HCT116 (cell line): ENCODE measurements at regions not wholly inside any gene's neighbourhood (a gene's known extent, or its start where the extent isn't known, plus 50 kb on each side); places are given as distances from the start of the nearest gene placed in this dataset.

ENCODE experiments used
- ATAC-seq: fragments of 200-7000 bp; cut with Tn5 transposase; 2 replicates; pipeline ENCODE4 v1.9.1; 2020; ENCODE audit warnings: mild to moderate bottlenecking, moderate library complexity
- BruUV-seq: library from RNA; stranded (reverse); fragments of 400-500 nt; replicated peaks from 2 replicates; lab custom pipeline; 2021; lab: Mats Ljungman, UMichigan
- CTCF ChIA-PET: fragments of 300-600 bp; sonication (Branson Sonifier 250); formaldehyde crosslinking; loops from one replicate; lab custom pipeline; 2021; ENCODE audit warnings: antibody characterized with exemption; lab: Charles Lee
- POLR2A ChIA-PET: fragments of 300-600, 350-600 bp; sonication (Branson Sonifier 250); formaldehyde crosslinking; loops from one replicate; lab custom pipeline; 2021; ENCODE audit warnings: antibody characterized with exemption; lab: Charles Lee
- RAD21 ChIA-PET, 2 experiments: fragments of 300-600 bp; sonication (Branson Sonifier 250); formaldehyde crosslinking; loops; one replicate each; lab custom pipeline; 2023; ENCODE audit warnings: low total read pairs in 2 of 2; ENCODE audit not compliant: uncharacterized antibody in 2 of 2, unreplicated experiment in 2 of 2, low non-redundant PET in 1 of 2; lab: Charles Lee
- DNase-seq: peaks from one replicate; pipeline ENCODE4 v3.0.0-alpha.2; 2010; ENCODE audit warnings: low read depth, low spot score
- H2AFZ ChIP-seq: fragments of 200-600 bp; shearing (Covaris generic), sonication (generic); 2 replicates; pipeline ENCODE4 v1.6.1; 2017; ENCODE audit warnings: low read depth, mixed run types, mixed read lengths, antibody characterized with exemption, low read length; ENCODE audit not compliant: poor library complexity, severe bottlenecking
- H3K27ac ChIP-seq: 2 replicates; pipeline ENCODE4 v1.5.1; 2012; ENCODE audit warnings: low read depth, low read length
- H3K27me3 ChIP-seq: fragments of 200-600 bp; sonication (generic); 2 replicates; pipeline ENCODE4 v1.6.1; 2016; ENCODE audit warnings: mixed run types, low read length, mixed read lengths; ENCODE audit not compliant: insufficient read depth
- H3K36me3 ChIP-seq, 2 experiments: fragments of 200-500 bp in 1 of 2; fragments of 200-600 bp in 1 of 2; sonication (Bioruptor generic) in 1 of 2; sonication (generic) in 1 of 2; 2 replicates each; pipeline versions ENCODE4 v1.5.1 to v1.6.1; 2014 to 2016; ENCODE audit warnings: low read length in 2 of 2, inconsistent platforms in 1 of 2, mixed read lengths in 1 of 2, mixed run types in 1 of 2; ENCODE audit not compliant: insufficient read depth in 2 of 2, control insufficient read depth in 1 of 2
- H3K4me1 ChIP-seq, 2 experiments: fragments of 200-600 bp in 1 of 2; sonication (generic) in 1 of 2; 2 replicates each; pipeline versions ENCODE4 v1.5.1 to v1.6.1; 2012 to 2017; ENCODE audit warnings: low read length in 2 of 2, inconsistent platforms in 1 of 2, mild to moderate bottlenecking in 1 of 2, mixed read lengths in 1 of 2, mixed run types in 1 of 2, moderate library complexity in 1 of 2; ENCODE audit not compliant: insufficient read depth in 2 of 2, control insufficient read depth in 1 of 2
- H3K4me2 ChIP-seq: fragments of 200-600 bp; sonication (generic); 2 replicates; pipeline ENCODE4 v1.6.1; 2017; ENCODE audit warnings: mixed run types, low read length, mixed read lengths
- H3K4me3 ChIP-seq, 2 experiments: fragments of 200-600 bp in 1 of 2; sonication (generic) in 1 of 2; replicated peaks in 1 of 2; 2 replicates each; pipeline ENCODE4 v1.5.1; 2011 to 2016; ENCODE audit warnings: low read length in 2 of 2, control low read depth in 1 of 2, low read depth in 1 of 2, mild to moderate bottlenecking in 1 of 2, mixed read lengths in 1 of 2, mixed run types in 1 of 2
- H3K79me2 ChIP-seq: fragments of 200-600 bp; sonication (generic); 2 replicates; pipeline ENCODE4 v1.6.1; 2017; ENCODE audit warnings: mild to moderate bottlenecking, mixed run types, low read length, moderate library complexity, mixed read lengths; ENCODE audit not compliant: insufficient read depth
- H3K9ac ChIP-seq: fragments of 200-600 bp; sonication (generic); 2 replicates; pipeline ENCODE4 v1.6.1; 2016; ENCODE audit warnings: low read length, mixed read lengths
- H3K9me2 ChIP-seq: fragments of 200-600 bp; sonication (generic), shearing (Covaris generic); 2 replicates; pipeline ENCODE4 v1.6.1; 2017; ENCODE audit warnings: mixed run types, mild to moderate bottlenecking, moderate library complexity; ENCODE audit not compliant: insufficient read depth
- H3K9me3 ChIP-seq, 2 experiments: fragments of 200-500 bp in 1 of 2; fragments of 200-600 bp in 1 of 2; sonication (Bioruptor generic) in 1 of 2; sonication (generic) in 1 of 2; 2 replicates each; pipeline ENCODE4 v1.6.1; 2014 to 2017; ENCODE audit warnings: low read length in 2 of 2, mixed read lengths in 2 of 2, inconsistent platforms in 1 of 2, low read depth in 1 of 2, mild to moderate bottlenecking in 1 of 2, mixed run types in 1 of 2, moderate library complexity in 1 of 2; ENCODE audit not compliant: control insufficient read depth in 1 of 2, insufficient read depth in 1 of 2
- H4K20me1 ChIP-seq: fragments of 200-600 bp; sonication (generic), shearing (Covaris generic); 2 replicates; pipeline ENCODE4 v1.6.1; 2017; ENCODE audit warnings: mixed run types, mild to moderate bottlenecking, moderate library complexity; ENCODE audit not compliant: insufficient read depth
- CBX3 ChIP-seq: IDR thresholded peaks from 2 replicates; pipeline ENCODE4 v1.6.1; 2012; ENCODE audit warnings: low read depth
- POLR2A ChIP-seq: IDR thresholded peaks from 2 replicates; pipeline ENCODE4 v1.7.0; 2011; ENCODE audit warnings: borderline replicate concordance; ENCODE audit not compliant: insufficient read depth, insufficient read length; ENCODE audit errors: extremely low read depth
- POLR2AphosphoS5 ChIP-seq: IDR thresholded peaks from 2 replicates; pipeline ENCODE4 v1.6.1; 2011; ENCODE audit warnings: mild to moderate bottlenecking, low read depth, low read length, moderate library complexity
- RAD21 ChIP-seq: IDR thresholded peaks from 2 replicates; pipeline ENCODE4 v1.6.1; 2012; ENCODE audit warnings: low read depth, mild to moderate bottlenecking
- ZNF274 ChIP-seq: fragments of 200-500 bp; sonication (Bioruptor generic); IDR thresholded peaks from 2 replicates; pipeline ENCODE4 v1.6.1; 2014; ENCODE audit warnings: mild to moderate bottlenecking, low read depth, low read length, inconsistent platforms
- intact Hi-C: fragments of 100-400 bp; cut with micrococcal nuclease; formaldehyde crosslinking; loops from 2 replicates; pipeline ENCODE4 v1.10.0; 2022
- TF ChIP-seq, protein P1 (sequence below): IDR thresholded peaks from 2 replicates; pipeline ENCODE4 v1.6.1; 2011; ENCODE audit warnings: mild to moderate bottlenecking, low read length, moderate library complexity; ENCODE audit not compliant: insufficient replicate concordance; ENCODE audit errors: extremely low read depth
- TF ChIP-seq, protein P2 (sequence below): IDR thresholded peaks from 2 replicates; pipeline ENCODE4 v1.6.1; 2012; ENCODE audit warnings: low read depth

DNA sequence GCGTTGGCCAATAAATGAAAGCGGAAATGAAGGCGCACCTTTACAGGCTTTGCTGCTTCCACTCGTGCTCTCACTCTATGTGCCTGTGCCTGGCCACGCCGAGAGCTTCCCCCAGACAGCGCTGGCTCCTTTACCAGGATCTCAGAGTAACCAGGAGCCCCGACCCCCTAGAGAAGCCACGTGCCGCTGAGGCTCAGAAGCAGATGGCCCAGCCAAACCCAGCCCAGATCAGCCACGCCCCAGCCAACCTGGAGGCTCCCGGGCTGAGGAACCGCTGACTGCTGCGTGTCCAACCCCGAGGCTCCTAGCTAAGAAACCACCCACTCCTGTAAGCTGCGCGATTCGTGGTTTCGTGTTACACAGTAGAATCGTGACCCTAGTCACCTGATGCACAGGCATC, 199.3 kb downstream of the NCK2 start:
- Histone ChIP-seq H4K20me1 (no peaks in the 10 kb centered on the region), H2AFZ (no peak overlapping the region), H3K4me3 (no peak overlapping the region), H3K4me1 (no peaks in the 10 kb centered on the region), H3K9me2 (no peaks in the 10 kb centered on the region), H3K4me2 (no peak overlapping the region), H3K79me2 (no peaks in the 10 kb centered on the region), H3K9me3 (no peaks in the 10 kb centered on the region; a peak in 1 of 4 replicates), H3K27ac (no peak overlapping the region), H3K9ac (no peak overlapping the region), H3K27me3 (no peaks in the 10 kb centered on the region), H3K36me3 (no peaks in the 10 kb centered on the region)
- ATAC-seq: no peak
- POLR2A ChIA-PET: no interaction called here
- no peak for DNase-seq
- RAD21 ChIA-PET: no interaction called here
- BruUV-seq: no TSS peak
- TF ChIP-seq CBX3 (no peak), ZNF274 (no peak), RAD21 (no peak), POLR2A (no peak), POLR2AphosphoS5 (no peak)
- TF ChIP-seq, protein P1, sequence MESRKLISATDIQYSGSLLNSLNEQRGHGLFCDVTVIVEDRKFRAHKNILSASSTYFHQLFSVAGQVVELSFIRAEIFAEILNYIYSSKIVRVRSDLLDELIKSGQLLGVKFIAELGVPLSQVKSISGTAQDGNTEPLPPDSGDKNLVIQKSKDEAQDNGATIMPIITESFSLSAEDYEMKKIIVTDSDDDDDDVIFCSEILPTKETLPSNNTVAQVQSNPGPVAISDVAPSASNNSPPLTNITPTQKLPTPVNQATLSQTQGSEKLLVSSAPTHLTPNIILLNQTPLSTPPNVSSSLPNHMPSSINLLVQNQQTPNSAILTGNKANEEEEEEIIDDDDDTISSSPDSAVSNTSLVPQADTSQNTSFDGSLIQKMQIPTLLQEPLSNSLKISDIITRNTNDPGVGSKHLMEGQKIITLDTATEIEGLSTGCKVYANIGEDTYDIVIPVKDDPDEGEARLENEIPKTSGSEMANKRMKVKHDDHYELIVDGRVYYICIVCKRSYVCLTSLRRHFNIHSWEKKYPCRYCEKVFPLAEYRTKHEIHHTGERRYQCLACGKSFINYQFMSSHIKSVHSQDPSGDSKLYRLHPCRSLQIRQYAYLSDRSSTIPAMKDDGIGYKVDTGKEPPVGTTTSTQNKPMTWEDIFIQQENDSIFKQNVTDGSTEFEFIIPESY: no peak
- TF ChIP-seq, protein P2, sequence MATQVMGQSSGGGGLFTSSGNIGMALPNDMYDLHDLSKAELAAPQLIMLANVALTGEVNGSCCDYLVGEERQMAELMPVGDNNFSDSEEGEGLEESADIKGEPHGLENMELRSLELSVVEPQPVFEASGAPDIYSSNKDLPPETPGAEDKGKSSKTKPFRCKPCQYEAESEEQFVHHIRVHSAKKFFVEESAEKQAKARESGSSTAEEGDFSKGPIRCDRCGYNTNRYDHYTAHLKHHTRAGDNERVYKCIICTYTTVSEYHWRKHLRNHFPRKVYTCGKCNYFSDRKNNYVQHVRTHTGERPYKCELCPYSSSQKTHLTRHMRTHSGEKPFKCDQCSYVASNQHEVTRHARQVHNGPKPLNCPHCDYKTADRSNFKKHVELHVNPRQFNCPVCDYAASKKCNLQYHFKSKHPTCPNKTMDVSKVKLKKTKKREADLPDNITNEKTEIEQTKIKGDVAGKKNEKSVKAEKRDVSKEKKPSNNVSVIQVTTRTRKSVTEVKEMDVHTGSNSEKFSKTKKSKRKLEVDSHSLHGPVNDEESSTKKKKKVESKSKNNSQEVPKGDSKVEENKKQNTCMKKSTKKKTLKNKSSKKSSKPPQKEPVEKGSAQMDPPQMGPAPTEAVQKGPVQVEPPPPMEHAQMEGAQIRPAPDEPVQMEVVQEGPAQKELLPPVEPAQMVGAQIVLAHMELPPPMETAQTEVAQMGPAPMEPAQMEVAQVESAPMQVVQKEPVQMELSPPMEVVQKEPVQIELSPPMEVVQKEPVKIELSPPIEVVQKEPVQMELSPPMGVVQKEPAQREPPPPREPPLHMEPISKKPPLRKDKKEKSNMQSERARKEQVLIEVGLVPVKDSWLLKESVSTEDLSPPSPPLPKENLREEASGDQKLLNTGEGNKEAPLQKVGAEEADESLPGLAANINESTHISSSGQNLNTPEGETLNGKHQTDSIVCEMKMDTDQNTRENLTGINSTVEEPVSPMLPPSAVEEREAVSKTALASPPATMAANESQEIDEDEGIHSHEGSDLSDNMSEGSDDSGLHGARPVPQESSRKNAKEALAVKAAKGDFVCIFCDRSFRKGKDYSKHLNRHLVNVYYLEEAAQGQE: no peak
- intact Hi-C loops: no loop called here
- CTCF ChIA-PET: no interaction called here
